ENCODE measurements at regions not wholly inside any gene's neighbourhood (a gene's known extent, or its start where the extent isn't known, plus 50 kb on each side); places are given as distances from the start of the nearest gene placed in this dataset.
"Not testable (repeated sequence)": the region's sequence is repeated elsewhere in the genome, so short reads cannot be mapped to it uniquely, and the experiment has no call there.

GRCh38 chr6:71649915-71650314, 236.4 kb upstream of the RIMS1 start:
- Histone ChIP-seq H3K9me3 (ENCODE audit: low read depth, low read length) (no peaks in the 10 kb centered on the region), H3K9ac (ENCODE audit: insufficient read length) (no peak overlapping the region), H3K4me3 (no peak overlapping the region), H3K36me3 (ENCODE audit: insufficient read depth, low read length) (no peaks in the 10 kb centered on the region), H3K27ac (no peak overlapping the region)
- no peak for TF ChIP-seq EZH2 (IDR thresholded peaks at IDR 0.05)
- DNase-seq (ENCODE audit: low read depth, low spot score), result no peak

- TF ChIP-seq EZH2 (IDR thresholded peaks at IDR 0.05), result no peak
- TF ChIP-seq POLR2AphosphoS5 (IDR thresholded peaks at IDR 0.05; ENCODE audit: borderline replicate concordance, low read depth, low read length), result no peak
- TF ChIP-seq FOXP2 (optimal IDR thresholded peaks at IDR 0.05; ENCODE audit: control extremely low read depth, extremely low read length, insufficient read depth), result no peak
These were observed 234.7 kb upstream of the RIMS1 start for GRCh38 chr6:71651636-71652035.

GRCh38 chr6:71656121-71656520, 230.2 kb upstream of the RIMS1 start:
- H3K9me3 ChIP-seq (ENCODE audit: low read depth, low read length), result no peaks in the 10 kb centered on the region
- no peak for DNase-seq (ENCODE audit: low read depth, low spot score)
- no peak overlapping the region for H3K4me3 ChIP-seq
- TF ChIP-seq EZH2 (IDR thresholded peaks at IDR 0.05), result no peak
- TF ChIP-seq FOXP2 (optimal IDR thresholded peaks at IDR 0.05; ENCODE audit: control extremely low read depth, extremely low read length, insufficient read depth), result no peak
- no peak for TF ChIP-seq POLR2AphosphoS5 (IDR thresholded peaks at IDR 0.05; ENCODE audit: borderline replicate concordance, low read depth, low read length)
- H3K27ac ChIP-seq, result no peak overlapping the region
- H3K9ac ChIP-seq (ENCODE audit: insufficient read length), result no peak overlapping the region
- no peaks in the 10 kb centered on the region for H3K36me3 ChIP-seq (ENCODE audit: insufficient read depth, low read length)

More at GRCh38 chr6:71651636-71652035, 234.7 kb upstream of the RIMS1 start:
- Histone ChIP-seq H3K9ac (ENCODE audit: insufficient read length) (no peak overlapping the region), H3K36me3 (ENCODE audit: insufficient read depth, low read length) (no peaks in the 10 kb centered on the region), H3K9me3 (ENCODE audit: low read depth, low read length) (no peaks in the 10 kb centered on the region), H3K27ac (no peak overlapping the region), H3K4me3 (no peak overlapping the region)
- no peak for DNase-seq (ENCODE audit: low read depth, low spot score)

- TF ChIP-seq EZH2 (IDR thresholded peaks at IDR 0.05), result no peak
- no peak for TF ChIP-seq POLR2AphosphoS5 (IDR thresholded peaks at IDR 0.05; ENCODE audit: borderline replicate concordance, low read depth, low read length)
- TF ChIP-seq FOXP2 (optimal IDR thresholded peaks at IDR 0.05; ENCODE audit: control extremely low read depth, extremely low read length, insufficient read depth), result no peak
- Histone ChIP-seq H3K9ac (ENCODE audit: insufficient read length) (no peak overlapping the region), H3K4me3 (no peak overlapping the region), H3K9me3 (ENCODE audit: low read depth, low read length) (no peaks in the 10 kb centered on the region), H3K36me3 (ENCODE audit: insufficient read depth, low read length) (no peaks in the 10 kb centered on the region), H3K27ac (no peak overlapping the region)
- DNase-seq (ENCODE audit: low read depth, low spot score), result no peak
These were observed 220.4 kb upstream of the RIMS1 start for GRCh38 chr6:71665931-71666330.

GRCh38 chr6:71672876-71673275, 213.5 kb upstream of the RIMS1 start:
- no peak overlapping the region for H3K9ac ChIP-seq (ENCODE audit: insufficient read length)
- no peak for DNase-seq (ENCODE audit: low read depth, low spot score)
- no peaks in the 10 kb centered on the region for H3K9me3 ChIP-seq (ENCODE audit: low read depth, low read length)
- H3K4me3 ChIP-seq, result no peak overlapping the region
- no peaks in the 10 kb centered on the region for H3K36me3 ChIP-seq (ENCODE audit: insufficient read depth, low read length)
- H3K27ac ChIP-seq, result no peak overlapping the region
- TF ChIP-seq EZH2 (IDR thresholded peaks at IDR 0.05), result no peak
- no peak for TF ChIP-seq POLR2AphosphoS5 (IDR thresholded peaks at IDR 0.05; ENCODE audit: borderline replicate concordance, low read depth, low read length)
- no peak for TF ChIP-seq FOXP2 (optimal IDR thresholded peaks at IDR 0.05; ENCODE audit: control extremely low read depth, extremely low read length, insufficient read depth)

- Histone ChIP-seq H3K4me3 (no peak overlapping the region), H3K27ac (no peak overlapping the region), H3K9ac (ENCODE audit: insufficient read length) (no peak overlapping the region), H3K9me3 (ENCODE audit: low read depth, low read length) (no peaks in the 10 kb centered on the region), H3K36me3 (ENCODE audit: insufficient read depth, low read length) (no peaks in the 10 kb centered on the region)
- DNase-seq (ENCODE audit: low read depth, low spot score), result no peak
- TF ChIP-seq POLR2AphosphoS5 (IDR thresholded peaks at IDR 0.05; ENCODE audit: borderline replicate concordance, low read depth, low read length) (no peak), EZH2 (IDR thresholded peaks at IDR 0.05) (no peak), FOXP2 (optimal IDR thresholded peaks at IDR 0.05; ENCODE audit: control extremely low read depth, extremely low read length, insufficient read depth) (no peak)
These were observed 211.0 kb upstream of the RIMS1 start for GRCh38 chr6:71675386-71675785.

- no peak for DNase-seq (ENCODE audit: low read depth, low spot score)
- H3K27ac ChIP-seq, result no peak overlapping the region
- H3K4me3 ChIP-seq, result no peak overlapping the region
- no peaks in the 10 kb centered on the region for H3K9me3 ChIP-seq (ENCODE audit: low read depth, low read length)
- H3K9ac ChIP-seq (ENCODE audit: insufficient read length), result no peak overlapping the region
- H3K36me3 ChIP-seq (ENCODE audit: insufficient read depth, low read length), result no peaks in the 10 kb centered on the region
- TF ChIP-seq EZH2 (IDR thresholded peaks at IDR 0.05), result no peak
- TF ChIP-seq FOXP2 (optimal IDR thresholded peaks at IDR 0.05; ENCODE audit: control extremely low read depth, extremely low read length, insufficient read depth), result no peak
- no peak for TF ChIP-seq POLR2AphosphoS5 (IDR thresholded peaks at IDR 0.05; ENCODE audit: borderline replicate concordance, low read depth, low read length)
These were observed 210.1 kb upstream of the RIMS1 start for GRCh38 chr6:71676298-71676697.

- no peaks in the 10 kb centered on the region for H3K9me3 ChIP-seq (ENCODE audit: low read depth, low read length)
- no peak overlapping the region for H3K4me3 ChIP-seq
- no peak overlapping the region for H3K9ac ChIP-seq (ENCODE audit: insufficient read length)
- no peak overlapping the region for H3K27ac ChIP-seq
- DNase-seq (ENCODE audit: low read depth, low spot score), result no peak
- H3K36me3 ChIP-seq (ENCODE audit: insufficient read depth, low read length), result no peaks in the 10 kb centered on the region
- TF ChIP-seq POLR2AphosphoS5 (IDR thresholded peaks at IDR 0.05; ENCODE audit: borderline replicate concordance, low read depth, low read length) (no peak), FOXP2 (optimal IDR thresholded peaks at IDR 0.05; ENCODE audit: control extremely low read depth, extremely low read length, insufficient read depth) (no peak), EZH2 (IDR thresholded peaks at IDR 0.05) (no peak)
These were observed 208.3 kb upstream of the RIMS1 start for GRCh38 chr6:71678091-71678490.

GRCh38 chr6:71681234-71681867, 205.0 kb upstream of the RIMS1 start:
- TF ChIP-seq FOXP2 (optimal IDR thresholded peaks at IDR 0.05; ENCODE audit: control extremely low read depth, extremely low read length, insufficient read depth), result no peak
- no peak for TF ChIP-seq EZH2 (IDR thresholded peaks at IDR 0.05)
- TF ChIP-seq POLR2AphosphoS5 (IDR thresholded peaks at IDR 0.05; ENCODE audit: borderline replicate concordance, low read depth, low read length), result no peak
- Histone ChIP-seq H3K27ac (no peak overlapping the region), H3K4me3 (no peak overlapping the region), H3K9ac (ENCODE audit: insufficient read length) (no peak overlapping the region), H3K36me3 (ENCODE audit: insufficient read depth, low read length) (no peaks in the 10 kb centered on the region), H3K9me3 (ENCODE audit: low read depth, low read length) (no peaks in the 10 kb centered on the region)
- no peak for DNase-seq (ENCODE audit: low read depth, low spot score)

- H3K27ac ChIP-seq; H3K9ac ChIP-seq (ENCODE audit: insufficient read length); H3K36me3 ChIP-seq (ENCODE audit: insufficient read depth, low read length); H3K9me3 ChIP-seq (ENCODE audit: low read depth, low read length); H3K4me3 ChIP-seq; DNase-seq (ENCODE audit: low read depth, low spot score): not testable (repeated sequence)
These were observed 200.2 kb upstream of the RIMS1 start for GRCh38 chr6:71686021-71686677.
